Keratinocyte (primary cell): ENCODE measurements at regions not wholly inside any gene's neighbourhood (a gene's known extent, or its start where the extent isn't known, plus 50 kb on each side); places are given as distances from the start of the nearest gene placed in this dataset.
"Not testable (repeated sequence)": the region's sequence is repeated elsewhere in the genome, so short reads cannot be mapped to it uniquely, and the experiment has no call there.

Experiments
- DNase-seq: peaks from one replicate; pipeline ENCODE4 v3.0.0-alpha.2; 2011; ENCODE audit warnings: low read depth, missing footprints, low spot score
- FAIRE-seq: peaks from 2 replicates; lab custom pipeline; 2011; peaks lifted over from hg19 to GRCh38; lab: Jason Lieb, UNC
- H2AFZ ChIP-seq: 2 replicates; pipeline ENCODE4 v1.6.0; 2012; ENCODE audit warnings: low read length, control low read depth, inconsistent platforms; ENCODE audit not compliant: control insufficient read depth
- H3K27ac ChIP-seq: 2 replicates; pipeline ENCODE4 v1.5.1; 2011; ENCODE audit warnings: low read length; ENCODE audit not compliant: control insufficient read depth, insufficient read depth
- H3K27me3 ChIP-seq: 3 replicates; pipeline ENCODE4 v1.6.0; 2011; ENCODE audit warnings: low read length; ENCODE audit not compliant: control insufficient read depth, insufficient read depth; ENCODE audit errors: extremely low read depth
- H3K36me3 ChIP-seq, 2 experiments: 2 replicates in 1 of 2; 3 replicates in 1 of 2; pipeline ENCODE4 v1.5.1; 2011; ENCODE audit warnings: low read length in 2 of 2, mild to moderate bottlenecking in 1 of 2; ENCODE audit not compliant: control insufficient read depth in 2 of 2, insufficient read depth in 2 of 2; ENCODE audit errors: extremely low read depth in 1 of 2
- H3K4me1 ChIP-seq: 3 replicates; pipeline ENCODE4 v1.5.1; 2011; ENCODE audit warnings: low read length; ENCODE audit not compliant: control insufficient read depth, insufficient read depth; ENCODE audit errors: extremely low read depth
- H3K4me2 ChIP-seq: 3 replicates; pipeline ENCODE4 v1.6.0; 2011; ENCODE audit warnings: low read depth, low read length; ENCODE audit not compliant: control insufficient read depth, insufficient read depth; ENCODE audit errors: extremely low read depth
- H3K4me3 ChIP-seq, 3 experiments: fragments of 200-600 bp in 1 of 3; sonication (generic) in 1 of 3; 2 replicates in 2 of 3; 3 replicates in 1 of 3; pipeline ENCODE4 v1.5.1; 2011 to 2016; ENCODE audit warnings: low read length in 3 of 3, mild to moderate bottlenecking in 3 of 3, control low read depth in 2 of 3, inconsistent platforms in 1 of 3, low read depth in 1 of 3, mixed read lengths in 1 of 3, mixed run types in 1 of 3, moderate library complexity in 1 of 3; ENCODE audit not compliant: control insufficient read depth in 2 of 3, insufficient read depth in 2 of 3; ENCODE audit errors: extremely low read depth in 1 of 3
- H3K79me2 ChIP-seq: 2 replicates; pipeline ENCODE4 v1.6.0; 2012; ENCODE audit warnings: low read length; ENCODE audit not compliant: control insufficient read depth, insufficient read depth
- H3K9ac ChIP-seq: 3 replicates; pipeline ENCODE4 v1.6.0; 2011; ENCODE audit warnings: low read length; ENCODE audit not compliant: control insufficient read depth, insufficient read depth; ENCODE audit errors: extremely low read depth
- H3K9me1 ChIP-seq: 3 replicates; pipeline ENCODE4 v1.6.0; 2011; ENCODE audit warnings: low read length; ENCODE audit not compliant: control insufficient read depth, insufficient read depth; ENCODE audit errors: extremely low read depth
- H3K9me3 ChIP-seq: 2 replicates; pipeline ENCODE4 v1.5.1; 2012; ENCODE audit warnings: low read depth, low read length; ENCODE audit not compliant: control insufficient read depth
- H4K20me1 ChIP-seq: 3 replicates; pipeline ENCODE4 v1.6.0; 2011; ENCODE audit warnings: low read length; ENCODE audit not compliant: control insufficient read depth, insufficient read depth; ENCODE audit errors: extremely low read depth
- CTCF ChIP-seq, 3 experiments: IDR thresholded peaks in 1 of 3; conservative IDR thresholded peaks in 1 of 3; optimal IDR thresholded peaks in 1 of 3; 2 replicates in 2 of 3; 3 replicates in 1 of 3; pipeline versions ENCODE3 to v1.5.1; 2011; ENCODE audit warnings: low read length in 3 of 3, mild to moderate bottlenecking in 3 of 3, moderate library complexity in 2 of 3, control low read depth in 1 of 3, inconsistent platforms in 1 of 3; ENCODE audit not compliant: insufficient read depth in 2 of 3; ENCODE audit errors: extremely low read depth in 1 of 3
- EZH2 ChIP-seq: IDR thresholded peaks from one replicate; pipeline ENCODE4 v1.6.1; 2012; ENCODE audit warnings: inconsistent platforms, mild to moderate bottlenecking, low read length, moderate library complexity
- dilution Hi-C: fragments of 300-500 bp; cut with MboI; formaldehyde crosslinking; loops from one replicate; pipeline ENCODE4 v1.7.0; 2020; ENCODE audit warnings: low sequenced_read_pairs; ENCODE audit not compliant: extremely low pct_ligation_motif_present

DNA sequence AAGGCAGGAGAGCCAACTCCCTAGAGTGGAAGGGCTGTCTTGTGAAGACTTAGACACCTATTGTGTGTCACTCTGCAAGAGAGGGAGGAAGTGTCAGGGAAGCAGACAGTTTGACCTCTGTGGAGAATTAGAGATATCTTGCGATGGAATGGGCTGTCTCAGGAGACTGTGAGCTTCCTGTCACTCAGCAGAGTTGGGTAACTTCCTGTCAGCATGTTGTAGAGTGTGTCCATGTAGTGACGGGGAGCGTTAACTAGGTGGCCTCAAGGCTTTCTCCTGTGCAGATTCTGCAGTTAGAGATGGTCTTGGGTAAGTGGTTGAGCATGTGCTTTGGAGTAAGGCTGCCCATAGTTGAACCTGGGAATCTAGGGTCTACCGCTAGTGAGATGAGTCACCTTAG is 136.5 kb downstream of the KIF4B start:
- Histone ChIP-seq H3K9ac (no peak overlapping the region), H3K9me1 (no peaks in the 10 kb centered on the region), H3K27me3 (no peaks in the 10 kb centered on the region), H3K9me3 (no peaks in the 10 kb centered on the region), H4K20me1 (no peaks in the 10 kb centered on the region), H3K79me2 (no peaks in the 10 kb centered on the region), H3K4me1 (no peaks in the 10 kb centered on the region), H2AFZ (no peak overlapping the region), H3K27ac (no peak overlapping the region), H3K36me3 (no peaks in the 10 kb centered on the region), H3K4me2 (no peak overlapping the region), H3K4me3 (no peak overlapping the region)
- no peak for FAIRE-seq
- no peak for DNase-seq
- TF ChIP-seq CTCF (optimal IDR thresholded peaks at IDR 0.05 in 1 of 3, IDR thresholded peaks at IDR 0.05 in 1 of 3, conservative IDR thresholded peaks at IDR 0.05 in 1 of 3; ENCODE audit: extremely low read depth in 1 of 3, insufficient read depth in 2 of 3, low read length in 3 of 3) (no peak), EZH2 (no peak)
- dilution Hi-C loops, result no loop called here

GRCh38 chr5:155154973-155155372 is 141.4 kb downstream of the KIF4B start:
- TF ChIP-seq CTCF (optimal IDR thresholded peaks at IDR 0.05 in 1 of 3, IDR thresholded peaks at IDR 0.05 in 1 of 3, conservative IDR thresholded peaks at IDR 0.05 in 1 of 3; ENCODE audit: extremely low read depth in 1 of 3, insufficient read depth in 2 of 3, low read length in 3 of 3) (no peak), EZH2 (no peak)
- Histone ChIP-seq H3K9ac (no peak overlapping the region), H2AFZ (no peak overlapping the region), H3K4me3 (no peak overlapping the region), H3K4me1 (no peaks in the 10 kb centered on the region), H3K9me1 (no peaks in the 10 kb centered on the region), H3K79me2 (no peaks in the 10 kb centered on the region), H3K36me3 (no peaks in the 10 kb centered on the region), H3K27me3 (no peaks in the 10 kb centered on the region), H3K27ac (no peak overlapping the region), H3K4me2 (no peak overlapping the region), H4K20me1 (no peaks in the 10 kb centered on the region), H3K9me3 (no peaks in the 10 kb centered on the region)
- dilution Hi-C loops, result no loop called here
- DNase-seq, result no peak
- no peak for FAIRE-seq

DNA sequence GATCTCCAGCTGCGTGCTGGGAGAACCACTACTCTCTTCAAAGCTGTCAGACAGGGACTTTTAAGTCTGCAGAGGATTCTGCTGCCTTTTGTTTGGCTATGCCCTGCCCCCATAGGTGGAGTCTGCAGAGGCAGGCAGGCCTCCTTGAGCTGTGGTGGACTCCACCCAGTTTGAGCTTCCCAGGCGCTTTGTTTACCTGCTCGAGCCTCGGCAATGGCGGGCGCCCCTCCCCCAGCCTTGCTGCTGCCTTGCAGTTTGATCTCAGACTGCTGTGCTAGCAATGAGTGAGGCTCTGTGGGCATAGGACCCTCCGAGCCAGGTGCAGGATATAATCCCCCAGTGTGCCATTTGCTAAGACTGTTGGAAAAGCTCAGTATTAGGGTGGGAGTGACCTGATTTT is 149.5 kb downstream of the KIF4B start:
- dilution Hi-C loops, H3K4me1 ChIP-seq, H3K9me3 ChIP-seq, H3K9ac ChIP-seq, H3K79me2 ChIP-seq, H3K4me3 ChIP-seq, H3K36me3 ChIP-seq, H3K4me2 ChIP-seq, H4K20me1 ChIP-seq, DNase-seq, H3K27me3 ChIP-seq, H3K27ac ChIP-seq, H2AFZ ChIP-seq, H3K9me1 ChIP-seq, FAIRE-seq: not testable (repeated sequence)
